NCI-H69 (cell line): ENCODE measurements at regions not wholly inside any gene's neighbourhood (a gene's known extent, or its start where the extent isn't known, plus 50 kb on each side); places are given as distances from the start of the nearest gene placed in this dataset.
A peak's percentile ranks its signal among the peaks of the same experiment; 100 is the strongest.
"Not testable (repeated sequence)": the region's sequence is repeated elsewhere in the genome, so short reads cannot be mapped to it uniquely, and the experiment has no call there.

ENCODE experiments used
- DNase-seq: peaks from one replicate; lab custom pipeline; 2025; lab: John Stamatoyannopoulos, UW

- no peak for DNase-seq
These were observed 264.9 kb downstream of the TSN start for GRCh38 chr2:122020377-122020776.

GRCh38 chr2:122021941-122022340, 266.5 kb downstream of the TSN start:
- DNase-seq, result no peak

GRCh38 chr2:122022531-122022930, 267.1 kb downstream of the TSN start:
- no peak for DNase-seq

- DNase-seq, result no peak
These were observed 267.8 kb downstream of the TSN start for GRCh38 chr2:122023059-122023864.

GRCh38 chr2:122027510-122028217, 272.2 kb downstream of the TSN start:
- DNase-seq, result no peak

GRCh38 chr2:122028371-122029100, 273.1 kb downstream of the TSN start:
- no peak for DNase-seq

GRCh38 chr2:122029456-122029855, 274.0 kb downstream of the TSN start:
- DNase-seq, result no peak

- DNase-seq, result no peak
These were observed 274.5 kb downstream of the TSN start for GRCh38 chr2:122029945-122030344.

- DNase-seq, result peak; percentile 39
These were observed 276.3 kb downstream of the TSN start for GRCh38 chr2:122031544-122032263.

- DNase-seq, result no peak
These were observed 276.8 kb downstream of the TSN start for GRCh38 chr2:122032264-122032645.

- no peak for DNase-seq
These were observed 278.3 kb downstream of the TSN start for GRCh38 chr2:122033778-122034177.

GRCh38 chr2:122034344-122034743, 278.9 kb downstream of the TSN start:
- DNase-seq, result peak; percentile 1

GRCh38 chr2:122034777-122035176, 279.3 kb downstream of the TSN start:
- no peak for DNase-seq

- not testable (repeated sequence) for DNase-seq
These were observed 283.4 kb downstream of the TSN start for GRCh38 chr2:122038816-122039215.

GRCh38 chr2:122041455-122041854, 286.0 kb downstream of the TSN start:
- no peak for DNase-seq

GRCh38 chr2:122051659-122052058, 296.2 kb downstream of the TSN start:
- DNase-seq, result not testable (repeated sequence)

GRCh38 chr2:122055521-122055931, 300.1 kb downstream of the TSN start:
- DNase-seq, result no peak

- DNase-seq, result no peak
These were observed 301.4 kb downstream of the TSN start for GRCh38 chr2:122056853-122057252.

- DNase-seq, result no peak
These were observed 305.8 kb downstream of the TSN start for GRCh38 chr2:122061206-122061605.

GRCh38 chr2:122061831-122062230, 306.4 kb downstream of the TSN start:
- no peak for DNase-seq

- DNase-seq, result no peak
These were observed 307.1 kb downstream of the TSN start for GRCh38 chr2:122062506-122062905.

- DNase-seq, result no peak
These were observed 308.3 kb downstream of the TSN start for GRCh38 chr2:122063716-122064115.
